GM10266 (cell line): ENCODE measurements at regions not wholly inside any gene's neighbourhood (a gene's known extent, or its start where the extent isn't known, plus 50 kb on each side); places are given as distances from the start of the nearest gene placed in this dataset.
"Not testable (repeated sequence)": the region's sequence is repeated elsewhere in the genome, so short reads cannot be mapped to it uniquely, and the experiment has no call there.

Experiments used
- DNase-seq: peaks from one replicate; pipeline ENCODE4 v3.0.0; 2012; ENCODE audit errors: extremely low spot score
- TF ChIP-seq, protein P1 (sequence below): IDR thresholded peaks from 2 replicates; pipeline ENCODE4 v1.5.1; 2012; ENCODE audit warnings: mild to moderate bottlenecking, low read depth; ENCODE audit not compliant: control insufficient read depth, insufficient read depth; ENCODE audit errors: missing control alignments

DNA sequence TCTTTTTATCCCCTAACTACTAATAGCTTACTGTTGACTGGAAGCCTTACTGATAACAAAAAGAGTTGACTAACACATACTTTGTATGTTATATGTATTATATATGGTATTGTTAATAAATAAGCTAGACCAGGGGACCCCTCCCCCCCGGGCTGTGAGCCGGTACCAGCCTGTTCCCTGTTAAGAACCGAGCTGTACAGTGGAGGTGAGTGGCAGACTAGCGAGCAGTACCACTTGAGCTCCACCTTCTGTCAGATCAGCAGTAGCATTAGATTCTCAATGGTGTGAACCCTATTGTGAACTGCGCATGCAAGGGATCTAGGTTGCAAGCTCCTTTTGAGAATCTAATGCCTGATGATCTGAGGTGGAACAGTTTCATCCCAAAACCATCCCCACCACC lies 377.0 kb downstream of the IPMK start:
- TF ChIP-seq, protein P1, sequence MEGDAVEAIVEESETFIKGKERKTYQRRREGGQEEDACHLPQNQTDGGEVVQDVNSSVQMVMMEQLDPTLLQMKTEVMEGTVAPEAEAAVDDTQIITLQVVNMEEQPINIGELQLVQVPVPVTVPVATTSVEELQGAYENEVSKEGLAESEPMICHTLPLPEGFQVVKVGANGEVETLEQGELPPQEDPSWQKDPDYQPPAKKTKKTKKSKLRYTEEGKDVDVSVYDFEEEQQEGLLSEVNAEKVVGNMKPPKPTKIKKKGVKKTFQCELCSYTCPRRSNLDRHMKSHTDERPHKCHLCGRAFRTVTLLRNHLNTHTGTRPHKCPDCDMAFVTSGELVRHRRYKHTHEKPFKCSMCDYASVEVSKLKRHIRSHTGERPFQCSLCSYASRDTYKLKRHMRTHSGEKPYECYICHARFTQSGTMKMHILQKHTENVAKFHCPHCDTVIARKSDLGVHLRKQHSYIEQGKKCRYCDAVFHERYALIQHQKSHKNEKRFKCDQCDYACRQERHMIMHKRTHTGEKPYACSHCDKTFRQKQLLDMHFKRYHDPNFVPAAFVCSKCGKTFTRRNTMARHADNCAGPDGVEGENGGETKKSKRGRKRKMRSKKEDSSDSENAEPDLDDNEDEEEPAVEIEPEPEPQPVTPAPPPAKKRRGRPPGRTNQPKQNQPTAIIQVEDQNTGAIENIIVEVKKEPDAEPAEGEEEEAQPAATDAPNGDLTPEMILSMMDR, result no peak
- no peak for DNase-seq

- DNase-seq, result not testable (repeated sequence)
Observed at GRCh38 chr10:57885618-57885968, 382.1 kb downstream of the IPMK start.

DNA sequence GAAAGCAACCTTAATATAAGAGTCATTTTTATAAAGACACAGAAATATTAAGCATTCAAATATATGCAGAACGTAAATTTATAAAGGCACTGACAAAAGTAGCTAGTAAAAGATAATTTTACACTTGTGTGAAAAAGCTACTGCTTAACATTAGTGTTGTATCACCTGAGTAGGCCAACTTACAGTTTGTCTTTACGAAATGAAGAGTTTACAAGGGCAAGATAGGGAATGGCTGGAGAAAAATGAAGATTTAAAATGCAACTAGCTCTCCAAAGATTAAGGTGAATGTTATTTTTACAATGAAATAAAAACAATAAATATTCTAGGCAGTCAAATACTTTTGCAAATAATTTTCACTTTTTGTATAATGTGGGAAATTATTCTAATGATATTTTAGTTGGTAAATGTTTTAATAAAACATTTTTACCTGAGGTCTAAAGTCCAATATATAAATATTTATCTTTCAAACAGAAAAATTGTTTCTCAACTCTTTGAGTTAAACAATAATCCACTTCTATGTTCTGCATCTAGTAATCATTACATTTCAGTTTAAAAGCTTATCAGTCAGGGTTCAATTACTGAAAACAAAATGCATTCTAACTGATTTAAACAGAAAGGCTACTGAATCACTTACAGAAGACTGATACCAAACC lies 382.6 kb downstream of the IPMK start:
- TF ChIP-seq, protein P1, result no peak

DNA sequence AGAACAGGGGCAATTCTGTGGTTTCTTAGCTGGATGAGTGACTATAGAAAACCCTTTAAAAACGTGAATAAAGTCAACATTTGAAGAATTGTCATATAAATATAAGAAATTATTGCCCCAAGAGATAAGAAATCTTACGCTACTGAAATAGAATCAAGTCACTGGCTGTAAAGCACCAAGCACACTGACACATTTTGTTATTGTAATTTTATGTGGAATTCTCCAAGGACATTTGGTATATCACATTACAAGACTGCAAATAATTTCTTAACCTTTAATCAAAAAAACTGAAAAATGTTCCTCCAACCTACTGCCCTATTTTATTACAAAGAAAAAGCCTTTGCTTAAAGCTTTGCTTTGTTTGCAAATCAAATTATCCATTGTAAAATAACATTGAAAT lies 383.3 kb downstream of the IPMK start:
- DNase-seq, result no peak
- TF ChIP-seq, protein P1, result no peak

More for the DNA sequence above, 382.6 kb downstream of the IPMK start:
- no peak for DNase-seq

GRCh38 chr10:57880446-57881227 lies 387.1 kb downstream of the IPMK start:
- TF ChIP-seq, protein P1, result no peak
- DNase-seq, result no peak

GRCh38 chr10:57874810-57875209 lies 392.9 kb downstream of the IPMK start:
- DNase-seq, result no peak
- TF ChIP-seq, protein P1, result no peak

DNA sequence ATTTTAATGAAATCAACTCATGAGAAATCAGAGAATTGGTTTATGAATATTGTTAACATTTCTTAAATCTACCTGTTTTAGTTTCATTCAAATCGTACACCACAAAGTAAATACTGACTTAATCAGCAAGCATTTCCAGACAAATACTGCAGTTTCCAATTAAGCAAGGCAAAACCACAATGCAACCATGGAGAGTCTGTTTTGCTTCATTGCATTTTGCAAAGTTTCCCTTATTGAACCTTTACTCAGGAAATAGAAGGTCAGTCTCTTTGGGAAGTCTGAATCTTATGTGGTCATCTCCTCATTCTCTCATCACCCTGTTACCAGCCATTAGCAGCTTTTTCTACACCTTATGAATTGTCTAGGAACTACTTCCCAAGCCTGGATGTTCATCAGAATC lies 400.5 kb downstream of the IPMK start:
- TF ChIP-seq, protein P1, result no peak
- DNase-seq, result no peak
